ENCODE measurements at regions not wholly inside any gene's neighbourhood (a gene's known extent, or its start where the extent isn't known, plus 50 kb on each side); places are given as distances from the start of the nearest gene placed in this dataset.
"Not testable (repeated sequence)": the region's sequence is repeated elsewhere in the genome, so short reads cannot be mapped to it uniquely, and the experiment has no call there.

DNA sequence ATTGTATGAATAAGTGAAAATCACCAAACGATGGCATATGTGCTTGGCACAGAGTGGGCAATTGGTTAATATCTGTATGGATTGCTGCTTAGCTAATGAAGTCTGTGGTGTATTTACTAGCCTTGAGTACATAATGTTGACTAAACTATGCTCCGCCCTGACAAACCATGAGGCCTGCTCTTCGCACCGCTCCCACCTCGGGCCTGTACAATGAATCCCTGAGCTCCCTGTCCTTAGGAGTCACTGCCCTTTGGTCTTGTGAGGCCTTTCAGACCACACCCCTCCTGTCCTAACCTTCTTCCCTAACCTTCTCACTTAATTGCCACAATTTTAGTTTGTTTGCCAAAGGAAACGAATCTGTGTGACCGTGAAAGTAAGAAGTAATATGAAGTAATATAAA, 193.2 kb downstream of the POTED start:
- not testable (repeated sequence) for DNase-seq

Measured in CD4-positive, alpha-beta T cell treated with Interleukin-21 for 1 hour (primary cell).